ENCODE measurements at regions not wholly inside any gene's neighbourhood (a gene's known extent, or its start where the extent isn't known, plus 50 kb on each side); places are given as distances from the start of the nearest gene placed in this dataset.

GRCh38 chr21:36596174-36596573 is 102.7 kb upstream of the SIM2 start:
- TF ChIP-seq SREBF2 (CRISPR knock-in tag; IDR thresholded peaks at IDR 0.05) (no peak), BHLHE40 (IDR thresholded peaks at IDR 0.05; ENCODE audit: low read length) (no peak), USF1 (CRISPR knock-in tag; IDR thresholded peaks at IDR 0.05) (no peak), NFATC3 (IDR thresholded peaks at IDR 0.05) (no peak), ETV6 (IDR thresholded peaks at IDR 0.05; ENCODE audit: borderline replicate concordance in 1 of 2, low read depth in 2 of 2, low read length in 1 of 2) (no peak), ETV6 (CRISPR knock-in tag; IDR thresholded peaks at IDR 0.05; ENCODE audit: borderline replicate concordance) (no peak), GTF3C2 (IDR thresholded peaks at IDR 0.05; ENCODE audit: borderline replicate concordance, extremely low read depth, insufficient read length) (no peak), PRMT5 (CRISPR knock-in tag; IDR thresholded peaks at IDR 0.05) (no peak), HMGXB4 (CRISPR knock-in tag; IDR thresholded peaks at IDR 0.05) (no peak), POLR2A (conservative IDR thresholded peaks at IDR 0.05) (no peak)
- TF ChIP-seq, protein P1, sequence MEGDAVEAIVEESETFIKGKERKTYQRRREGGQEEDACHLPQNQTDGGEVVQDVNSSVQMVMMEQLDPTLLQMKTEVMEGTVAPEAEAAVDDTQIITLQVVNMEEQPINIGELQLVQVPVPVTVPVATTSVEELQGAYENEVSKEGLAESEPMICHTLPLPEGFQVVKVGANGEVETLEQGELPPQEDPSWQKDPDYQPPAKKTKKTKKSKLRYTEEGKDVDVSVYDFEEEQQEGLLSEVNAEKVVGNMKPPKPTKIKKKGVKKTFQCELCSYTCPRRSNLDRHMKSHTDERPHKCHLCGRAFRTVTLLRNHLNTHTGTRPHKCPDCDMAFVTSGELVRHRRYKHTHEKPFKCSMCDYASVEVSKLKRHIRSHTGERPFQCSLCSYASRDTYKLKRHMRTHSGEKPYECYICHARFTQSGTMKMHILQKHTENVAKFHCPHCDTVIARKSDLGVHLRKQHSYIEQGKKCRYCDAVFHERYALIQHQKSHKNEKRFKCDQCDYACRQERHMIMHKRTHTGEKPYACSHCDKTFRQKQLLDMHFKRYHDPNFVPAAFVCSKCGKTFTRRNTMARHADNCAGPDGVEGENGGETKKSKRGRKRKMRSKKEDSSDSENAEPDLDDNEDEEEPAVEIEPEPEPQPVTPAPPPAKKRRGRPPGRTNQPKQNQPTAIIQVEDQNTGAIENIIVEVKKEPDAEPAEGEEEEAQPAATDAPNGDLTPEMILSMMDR (IDR thresholded peaks at IDR 0.05 in 2 of 3, conservative IDR thresholded peaks at IDR 0.05 in 1 of 3; ENCODE audit: insufficient read depth in 2 of 3, low read depth in 1 of 3, low read length in 3 of 3) = no peak
